Stimulated activated naive CD8-positive, alpha-beta T cell treated with anti-CD3 and anti-CD28 coated beads, Interleukin-15, Interleukin-2, amounts not matched to agents 100 ng/mL and 50 ng/mL, for 24 hours (primary cell): ENCODE measurements at regions not wholly inside any gene's neighbourhood (a gene's known extent, or its start where the extent isn't known, plus 50 kb on each side); places are given as distances from the start of the nearest gene placed in this dataset.

Experiments
- H3K27ac Mint-ChIP-seq: one replicate; pipeline ENCODE4 v1.8.0; 2021; ENCODE audit warnings: mild to moderate bottlenecking, mixed read lengths
- H3K27me3 Mint-ChIP-seq: one replicate; pipeline ENCODE4 v1.8.0; 2021; ENCODE audit warnings: mixed read lengths
- H3K36me3 Mint-ChIP-seq: one replicate; pipeline ENCODE4 v1.8.0; 2021; ENCODE audit warnings: low read depth, mixed read lengths
- H3K4me1 Mint-ChIP-seq: one replicate; pipeline ENCODE4 v1.8.0; 2021; ENCODE audit warnings: low read depth, mixed read lengths
- H3K4me3 Mint-ChIP-seq: one replicate; pipeline ENCODE4 v1.8.0; 2021; ENCODE audit warnings: mild to moderate bottlenecking, mixed read lengths
- H3K9me3 Mint-ChIP-seq: one replicate; pipeline ENCODE4 v1.8.0; 2021; ENCODE audit warnings: mixed read lengths

DNA sequence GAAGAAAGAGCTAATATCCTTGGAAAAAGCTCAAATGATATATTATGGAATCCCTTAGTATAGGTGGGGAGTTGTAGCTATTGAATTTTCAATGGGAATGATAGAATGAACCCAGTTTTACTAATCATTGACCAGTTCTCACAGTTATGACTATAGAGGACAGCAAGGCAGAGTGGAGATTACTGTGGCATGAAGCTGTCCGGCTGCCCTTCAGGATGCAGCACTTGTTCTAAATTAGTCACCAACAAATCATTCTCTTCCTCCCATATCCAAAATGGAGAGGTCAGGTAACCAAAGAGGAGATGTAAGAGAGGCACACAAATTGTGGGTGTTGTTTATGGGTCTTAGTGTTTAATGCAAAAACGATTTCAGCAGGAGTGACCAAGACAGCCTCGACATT, 1490.0 kb upstream of the MIR17HG start:
- Mint-ChIP-seq H3K36me3 (no peaks in the 10 kb centered on the region), H3K9me3 (peaks cover 6% of the 10 kb centered on the region), H3K4me3 (no peak overlapping the region), H3K27me3 (no peaks in the 10 kb centered on the region), H3K27ac (no peak overlapping the region), H3K4me1 (no peaks in the 10 kb centered on the region)

DNA sequence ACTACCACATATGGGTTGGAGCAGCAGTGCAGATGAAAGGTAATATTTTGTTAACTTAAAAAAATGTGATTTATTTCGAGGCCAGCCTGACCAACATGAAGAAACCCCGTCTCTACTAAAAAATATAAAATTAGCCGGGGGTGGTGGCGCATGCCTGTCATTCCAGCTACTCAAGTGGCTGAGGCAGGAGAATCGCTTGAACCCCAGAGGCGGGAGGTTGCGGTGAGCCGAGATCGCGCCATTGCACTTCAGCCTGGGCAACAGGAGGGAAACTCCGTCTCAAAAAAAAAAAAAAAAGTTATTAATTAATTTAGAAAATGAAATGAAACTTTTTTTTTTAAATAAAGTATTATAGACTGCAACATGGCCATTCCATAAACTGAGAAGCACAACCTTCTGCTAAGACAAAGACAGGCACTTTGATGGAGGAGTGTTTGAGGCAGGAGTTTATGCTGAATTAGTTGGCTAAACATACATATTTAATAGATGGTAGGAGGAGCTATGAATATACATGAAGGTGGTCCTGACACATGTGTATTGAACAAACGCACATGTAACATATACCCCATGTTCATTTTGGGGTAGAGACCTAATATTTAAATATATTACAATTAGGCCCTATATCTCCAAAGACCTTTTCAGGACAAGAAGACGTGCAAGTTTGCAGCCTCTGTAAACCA, 1485.3 kb upstream of the MIR17HG start:
- Mint-ChIP-seq H3K4me1 (no peaks in the 10 kb centered on the region), H3K27me3 (no peaks in the 10 kb centered on the region), H3K27ac (no peak overlapping the region), H3K9me3 (peaks cover under 1% of the 10 kb centered on the region), H3K36me3 (no peaks in the 10 kb centered on the region), H3K4me3 (no peak overlapping the region)

DNA sequence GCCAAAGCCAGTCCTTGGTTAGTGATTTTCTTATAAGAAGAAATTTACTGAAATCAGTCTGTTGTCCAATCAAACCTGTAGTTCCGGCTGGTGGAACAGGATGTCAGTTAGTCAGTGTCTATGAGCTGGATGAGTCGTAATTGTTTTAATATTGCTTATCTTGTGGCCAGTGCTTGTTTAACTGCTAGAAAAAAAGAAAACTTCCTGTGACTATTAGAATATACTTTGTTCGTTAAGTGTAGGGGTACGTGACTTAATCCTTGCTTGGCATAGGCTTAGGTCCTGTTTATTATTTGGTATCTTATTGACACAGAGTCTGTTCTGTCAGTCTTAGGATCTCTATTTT, 1484.8 kb upstream of the MIR17HG start:
- no peak overlapping the region for H3K4me3 Mint-ChIP-seq
- no peaks in the 10 kb centered on the region for H3K36me3 Mint-ChIP-seq
- H3K27ac Mint-ChIP-seq, result no peak overlapping the region
- no peaks in the 10 kb centered on the region for H3K4me1 Mint-ChIP-seq
- no peaks in the 10 kb centered on the region for H3K27me3 Mint-ChIP-seq
- peaks cover 6% of the 10 kb centered on the region for H3K9me3 Mint-ChIP-seq

DNA sequence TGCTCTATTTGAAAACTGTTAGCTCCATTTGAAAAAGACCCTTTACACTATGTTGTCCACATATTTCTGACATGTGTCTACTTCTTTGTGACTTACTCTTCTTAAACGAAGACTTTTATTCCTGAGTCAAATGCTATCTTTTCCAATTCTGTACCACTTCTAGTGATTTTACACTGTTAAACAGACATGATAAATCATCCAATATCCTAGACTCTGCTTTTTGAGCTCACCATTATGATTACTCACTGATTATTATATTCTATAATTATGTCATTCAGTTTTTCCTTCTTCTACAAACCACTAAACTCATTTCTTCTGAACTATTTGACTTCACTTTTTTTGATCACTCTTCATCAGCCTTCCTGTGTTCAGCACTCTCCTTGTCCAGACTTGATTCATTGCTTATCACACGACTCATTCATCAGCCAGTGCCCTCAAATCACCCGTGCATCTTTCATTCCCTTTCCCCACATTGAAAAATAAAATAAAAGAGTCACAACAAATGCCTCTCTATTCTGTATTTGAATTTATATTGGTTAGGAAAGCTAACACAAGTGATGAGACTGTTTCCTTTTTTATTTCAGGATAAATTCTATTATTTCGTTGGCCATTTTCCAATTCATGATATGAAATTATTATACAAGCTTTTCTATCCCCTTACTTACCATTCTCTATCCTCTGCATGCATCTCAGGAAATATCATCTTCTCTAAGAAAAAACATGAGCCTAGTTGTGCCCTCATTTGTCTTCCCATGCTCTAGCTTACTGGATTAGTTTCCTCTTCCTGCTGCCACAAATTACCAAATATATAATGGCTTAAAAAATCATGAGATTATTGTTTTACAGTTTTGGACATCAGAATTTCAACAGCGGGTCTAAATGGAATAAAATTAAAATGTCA, 1482.1 kb upstream of the MIR17HG start:
- no peak overlapping the region for H3K27ac Mint-ChIP-seq
- no peak overlapping the region for H3K4me3 Mint-ChIP-seq
- H3K27me3 Mint-ChIP-seq, result no peaks in the 10 kb centered on the region
- H3K4me1 Mint-ChIP-seq, result no peaks in the 10 kb centered on the region
- H3K9me3 Mint-ChIP-seq, result peaks cover 10% of the 10 kb centered on the region
- H3K36me3 Mint-ChIP-seq, result no peaks in the 10 kb centered on the region

DNA sequence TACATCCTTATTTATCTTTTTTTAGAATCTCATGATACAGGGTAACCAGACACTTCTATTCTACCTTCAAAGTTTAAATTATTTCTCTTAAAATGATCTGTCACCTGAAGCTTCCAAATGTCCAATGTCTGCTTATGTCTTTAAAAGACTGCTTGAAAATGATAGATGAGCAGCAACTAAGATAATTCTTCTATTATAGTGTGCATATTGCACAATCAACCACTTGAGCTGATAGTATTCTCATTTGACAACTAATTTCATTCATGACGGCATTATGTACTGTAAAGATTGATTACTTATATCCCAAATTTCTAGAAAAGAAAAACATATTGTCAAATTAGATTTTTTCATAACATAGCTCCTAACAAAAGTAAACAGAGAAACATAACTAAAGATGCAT, 1478.2 kb upstream of the MIR17HG start:
- Mint-ChIP-seq H3K4me1 (no peaks in the 10 kb centered on the region), H3K27ac (no peak overlapping the region), H3K9me3 (peaks cover 10% of the 10 kb centered on the region), H3K36me3 (no peaks in the 10 kb centered on the region), H3K27me3 (no peaks in the 10 kb centered on the region), H3K4me3 (no peak overlapping the region)

DNA sequence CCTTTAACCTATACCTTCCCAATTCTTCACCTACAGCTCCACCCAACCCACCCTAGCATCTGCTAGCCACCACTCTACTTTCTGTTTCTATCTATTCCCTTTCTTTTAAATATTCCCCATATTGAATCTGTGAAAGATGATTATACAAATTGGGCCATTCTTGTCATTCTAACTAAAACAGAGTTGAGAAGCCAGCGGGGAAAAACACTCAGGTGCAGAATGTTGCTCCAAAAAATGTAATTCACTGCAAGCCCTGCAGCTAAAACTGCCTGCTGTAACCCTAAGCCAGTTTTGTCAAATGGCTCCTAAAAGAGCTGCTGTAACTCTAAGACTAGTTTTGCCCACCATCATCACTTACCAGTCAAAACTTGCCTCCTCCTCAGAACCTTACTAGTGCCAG, 1468.6 kb upstream of the MIR17HG start:
- Mint-ChIP-seq H3K36me3 (no peaks in the 10 kb centered on the region), H3K27ac (no peak overlapping the region), H3K27me3 (no peaks in the 10 kb centered on the region), H3K4me3 (no peak overlapping the region), H3K4me1 (no peaks in the 10 kb centered on the region), H3K9me3 (no peaks in the 10 kb centered on the region)

DNA sequence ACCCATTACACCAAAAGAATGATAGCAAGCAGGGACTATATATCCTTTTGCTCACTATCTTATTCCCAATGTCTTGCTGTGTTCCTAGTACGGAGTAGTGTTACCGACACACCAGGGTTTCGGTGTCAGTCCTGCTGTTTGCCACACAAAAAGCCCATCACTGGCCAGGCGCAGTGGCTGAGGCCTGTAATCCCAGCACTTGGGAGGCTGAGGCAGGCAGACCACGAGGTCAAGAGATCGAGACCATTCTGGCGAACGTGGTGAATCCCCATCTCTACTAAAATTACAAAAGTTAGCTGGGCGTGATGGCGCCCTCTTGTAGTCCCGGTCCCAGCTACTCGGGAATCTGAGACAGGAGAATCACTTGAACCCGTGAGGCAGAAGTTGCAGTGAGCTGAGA, 1467.3 kb upstream of the MIR17HG start:
- H3K36me3 Mint-ChIP-seq, result no peaks in the 10 kb centered on the region
- no peaks in the 10 kb centered on the region for H3K27me3 Mint-ChIP-seq

DNA sequence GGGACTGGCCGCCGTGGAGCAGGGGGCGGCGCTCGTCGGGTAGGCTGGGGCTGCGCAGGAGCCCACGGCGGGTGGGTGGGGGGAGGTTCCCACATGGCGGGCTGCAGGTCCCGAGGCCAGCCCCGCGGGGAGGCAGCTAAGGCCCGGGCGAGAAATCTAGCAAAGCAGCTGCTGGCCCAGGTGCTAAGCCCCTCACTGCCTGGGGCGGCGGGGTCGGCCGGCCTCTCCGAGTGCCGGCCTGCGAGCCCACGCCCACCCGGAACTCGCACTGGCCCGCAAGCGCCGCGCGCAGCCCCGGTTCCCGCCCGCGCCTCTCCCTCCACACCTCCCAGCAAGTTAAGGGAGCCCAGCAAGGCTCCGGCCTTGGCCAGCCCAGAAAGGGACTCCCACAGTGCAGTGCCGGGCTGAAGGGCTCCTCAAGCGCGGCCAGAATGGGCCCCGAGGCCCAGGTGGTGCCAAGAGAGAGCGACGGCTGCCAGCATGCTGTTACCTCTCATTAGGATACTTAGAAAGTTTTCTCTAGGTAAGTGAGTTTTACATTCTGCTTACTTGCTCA, 1463.5 kb upstream of the MIR17HG start:
- no peaks in the 10 kb centered on the region for H3K27me3 Mint-ChIP-seq
- no peaks in the 10 kb centered on the region for H3K36me3 Mint-ChIP-seq
- peaks cover 11% of the 10 kb centered on the region for H3K9me3 Mint-ChIP-seq
- H3K4me1 Mint-ChIP-seq, result no peaks in the 10 kb centered on the region
- H3K27ac Mint-ChIP-seq, result no peak overlapping the region
- H3K4me3 Mint-ChIP-seq, result no peak overlapping the region

More for the DNA sequence above, 1467.3 kb upstream of the MIR17HG start:
- H3K9me3 Mint-ChIP-seq, result peaks cover 5% of the 10 kb centered on the region
- no peaks in the 10 kb centered on the region for H3K4me1 Mint-ChIP-seq
- no peak overlapping the region for H3K27ac Mint-ChIP-seq
- H3K4me3 Mint-ChIP-seq, result no peak overlapping the region

DNA sequence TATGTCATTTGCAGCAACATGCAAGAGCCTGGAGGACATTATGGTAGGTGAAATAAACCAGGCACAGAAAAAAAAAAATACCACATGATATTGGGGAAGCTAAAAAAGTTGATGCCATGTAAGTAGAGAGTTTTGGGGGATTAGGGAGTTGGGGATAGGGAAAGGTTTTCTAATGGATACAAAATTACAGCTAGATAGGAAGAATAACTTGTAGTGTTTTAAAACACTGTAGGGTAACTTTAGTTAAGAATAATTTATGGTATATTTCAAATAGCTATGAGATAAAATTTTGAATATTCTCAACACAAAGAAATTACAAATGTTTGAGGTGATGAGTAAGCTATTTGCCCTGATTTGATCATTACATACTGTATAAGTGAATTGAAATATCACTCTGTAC, 1456.7 kb upstream of the MIR17HG start:
- Mint-ChIP-seq H3K27ac (no peak overlapping the region), H3K36me3 (no peaks in the 10 kb centered on the region), H3K4me1 (no peaks in the 10 kb centered on the region), H3K4me3 (no peak overlapping the region), H3K9me3 (peaks cover 8% of the 10 kb centered on the region), H3K27me3 (no peaks in the 10 kb centered on the region)

DNA sequence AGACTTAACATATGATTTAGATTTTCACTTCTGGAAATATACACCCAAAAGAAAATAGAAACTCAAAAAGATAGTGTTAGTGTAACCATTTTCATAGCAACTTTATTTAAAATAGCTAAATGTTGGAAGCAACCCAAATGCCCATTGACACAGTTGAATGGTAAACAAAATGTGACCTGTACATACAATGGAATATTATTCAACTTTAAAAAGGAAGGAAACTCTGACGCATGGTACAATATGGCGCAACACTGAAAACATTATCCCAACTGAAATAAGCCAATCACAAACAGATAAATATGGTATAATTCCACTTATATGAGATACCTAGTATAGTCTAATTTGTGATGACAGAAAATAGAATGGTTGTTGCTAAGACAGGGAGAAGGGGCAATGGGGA, 1456.1 kb upstream of the MIR17HG start:
- H3K4me3 Mint-ChIP-seq, result no peak overlapping the region

DNA sequence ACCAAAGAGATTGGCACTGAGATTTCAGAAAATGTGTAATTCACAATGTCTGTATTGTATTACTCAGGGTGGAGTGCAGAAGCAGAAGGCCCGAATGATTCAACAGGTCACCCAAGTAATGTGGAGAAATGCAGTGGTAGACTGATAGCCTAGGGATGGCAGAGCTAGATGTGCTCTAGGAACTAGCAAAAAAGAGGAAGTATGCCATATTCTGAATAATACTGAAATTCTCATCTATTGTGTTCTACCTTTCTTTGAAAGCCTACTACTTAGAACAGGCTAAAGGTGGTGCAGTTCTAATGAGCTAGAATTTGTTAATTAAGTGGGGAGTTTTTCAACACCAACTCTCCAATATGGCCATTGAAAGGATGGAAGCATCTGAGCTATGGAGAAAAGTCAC, 1449.8 kb upstream of the MIR17HG start:
- H3K27me3 Mint-ChIP-seq, result no peaks in the 10 kb centered on the region
- H3K36me3 Mint-ChIP-seq, result no peaks in the 10 kb centered on the region
- no peaks in the 10 kb centered on the region for H3K4me1 Mint-ChIP-seq
- H3K4me3 Mint-ChIP-seq, result no peak overlapping the region
- no peak overlapping the region for H3K27ac Mint-ChIP-seq
- H3K9me3 Mint-ChIP-seq, result peaks cover 17% of the 10 kb centered on the region

More for the DNA sequence above, 1456.1 kb upstream of the MIR17HG start:
- Mint-ChIP-seq H3K4me1 (no peaks in the 10 kb centered on the region), H3K27me3 (no peaks in the 10 kb centered on the region), H3K27ac (no peak overlapping the region), H3K9me3 (peaks cover 8% of the 10 kb centered on the region), H3K36me3 (no peaks in the 10 kb centered on the region)

DNA sequence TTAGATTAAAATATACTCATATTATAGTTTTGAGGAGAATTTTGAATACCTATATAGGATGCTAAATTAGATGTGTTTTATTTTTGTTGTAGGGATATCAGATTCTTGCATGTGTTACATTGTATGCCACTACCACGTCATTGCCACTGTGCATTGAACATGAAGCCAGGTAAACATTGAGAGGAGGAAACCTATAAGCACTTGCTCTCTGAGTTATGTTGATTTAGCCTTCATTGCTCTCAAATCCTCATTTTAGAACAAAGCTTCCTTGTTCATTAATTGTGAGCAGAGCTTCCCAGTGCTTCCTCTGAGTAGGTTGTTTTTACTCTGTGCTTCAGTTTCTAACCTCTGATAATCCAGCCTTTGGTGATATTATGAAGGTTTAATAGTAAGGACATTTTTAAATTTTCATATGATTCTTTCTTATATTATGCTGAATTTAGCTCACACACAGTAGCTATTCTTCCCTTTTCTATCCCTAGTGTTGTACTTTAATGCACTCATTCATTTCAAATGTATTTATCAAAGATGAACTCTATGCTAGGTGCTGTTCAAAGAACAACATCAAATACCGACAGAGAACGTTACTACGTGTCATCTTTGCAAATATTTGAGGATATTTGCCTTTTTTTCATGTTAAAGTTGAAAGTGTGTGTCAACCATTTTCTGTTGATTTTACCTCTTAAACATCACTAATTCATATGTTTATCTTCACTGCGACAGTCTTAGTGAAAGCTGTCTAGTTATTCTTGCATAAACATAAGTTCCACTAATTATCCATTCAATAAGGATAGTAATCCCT, 1448.0 kb upstream of the MIR17HG start:
- Mint-ChIP-seq H3K36me3 (no peaks in the 10 kb centered on the region), H3K9me3 (peaks cover 17% of the 10 kb centered on the region), H3K27me3 (no peaks in the 10 kb centered on the region), H3K4me1 (no peaks in the 10 kb centered on the region), H3K27ac (no peak overlapping the region), H3K4me3 (no peak overlapping the region)

DNA sequence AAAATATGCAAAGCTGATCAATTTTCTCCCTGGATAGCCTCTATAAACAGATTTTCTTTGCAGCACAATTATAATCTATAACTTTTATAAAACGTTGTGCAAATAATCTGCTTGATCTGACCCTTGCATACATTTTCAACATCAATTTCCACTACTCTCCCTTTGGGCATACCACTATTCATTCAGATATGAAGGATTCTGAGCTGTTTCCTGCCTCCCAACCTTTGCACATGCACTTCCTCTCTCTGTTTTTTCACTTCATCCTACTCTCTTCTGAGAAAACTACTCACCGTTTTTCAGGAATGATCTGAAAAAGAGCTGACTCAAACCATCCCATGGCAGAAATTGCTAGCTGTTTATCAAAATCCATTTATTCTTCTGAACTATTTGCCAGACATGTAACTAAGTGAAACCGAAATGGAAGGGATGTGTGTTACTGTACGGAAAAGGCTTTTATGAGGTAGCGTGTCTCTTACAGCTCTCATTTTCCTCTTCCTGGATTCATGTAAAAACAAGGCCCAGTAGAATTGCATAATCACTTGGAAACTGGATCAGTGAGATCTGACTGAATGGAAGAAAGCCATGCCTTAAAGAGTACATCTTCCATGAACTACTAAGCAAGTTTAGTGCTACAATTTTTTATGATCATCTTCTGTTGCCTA, 1447.3 kb upstream of the MIR17HG start:
- Mint-ChIP-seq H3K27me3 (no peaks in the 10 kb centered on the region), H3K4me3 (no peak overlapping the region), H3K4me1 (no peaks in the 10 kb centered on the region), H3K9me3 (peaks cover 17% of the 10 kb centered on the region), H3K27ac (no peak overlapping the region), H3K36me3 (no peaks in the 10 kb centered on the region)

DNA sequence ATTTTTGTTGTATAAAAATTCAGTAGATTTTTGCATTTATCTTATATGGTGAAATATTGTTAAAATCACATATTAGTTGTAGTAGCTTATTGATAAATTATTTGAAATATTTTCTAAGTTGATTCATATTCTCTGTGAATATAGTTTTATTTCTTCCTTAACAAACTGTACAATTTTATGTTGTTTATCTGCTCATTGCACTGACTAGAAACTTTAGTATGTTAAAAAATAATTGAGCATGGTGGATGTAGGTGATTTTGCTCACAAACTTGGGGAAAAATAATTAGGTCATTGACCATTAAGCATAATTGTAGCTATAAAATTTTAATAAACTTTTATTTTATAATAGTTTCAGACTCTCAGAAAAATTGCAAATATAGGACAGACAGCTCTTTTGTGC, 1445.3 kb upstream of the MIR17HG start:
- Mint-ChIP-seq H3K36me3 (no peaks in the 10 kb centered on the region), H3K27me3 (no peaks in the 10 kb centered on the region), H3K4me3 (no peak overlapping the region), H3K9me3 (peaks cover 24% of the 10 kb centered on the region), H3K4me1 (no peaks in the 10 kb centered on the region), H3K27ac (no peak overlapping the region)
